ENCODE measurements at regions not wholly inside any gene's neighbourhood (a gene's known extent, or its start where the extent isn't known, plus 50 kb on each side); places are given as distances from the start of the nearest gene placed in this dataset.

- Histone ChIP-seq H2AFZ (ENCODE audit: insufficient read depth, low read depth, low read length, poor library complexity, severe bottlenecking) (no peak overlapping the region), H3K4me3 (ENCODE audit: control extremely low read depth in 1 of 5, extremely low read depth in 1 of 5, insufficient read depth in 1 of 5, low read depth in 2 of 5, low read length in 4 of 5) (no peak overlapping the region), H3K9me3 (ENCODE audit: control extremely low read depth in 1 of 3, control insufficient read depth in 2 of 3, insufficient read depth in 1 of 3, low read length in 2 of 3) (no peaks in the 10 kb centered on the region), H3K9ac (ENCODE audit: low read length) (no peak overlapping the region), H3K4me1 (ENCODE audit: control insufficient read depth in 2 of 2, insufficient read depth in 2 of 2, low read length in 2 of 2) (peaks cover 0 to 5% of the 10 kb centered on the region in 2 donors), H3K27ac (ENCODE audit: low read length in 2 of 2) (no peak overlapping the region), H3K79me2 (ENCODE audit: control insufficient read depth, insufficient read depth, low read length) (no peaks in the 10 kb centered on the region), H3K27me3 (replicated peaks in 1 of 4; ENCODE audit: control extremely low read depth in 1 of 4, control insufficient read depth in 3 of 4, insufficient read depth in 4 of 4, low read length in 3 of 4) (no peaks in the 10 kb centered on the region), H4K20me1 (ENCODE audit: control insufficient read depth, insufficient read depth, low read length, poor library complexity, severe bottlenecking) (no peaks in the 10 kb centered on the region), H3K4me2 (replicated peaks; ENCODE audit: low read depth, low read length, poor library complexity, severe bottlenecking) (no peak overlapping the region), H3K36me3 (replicated peaks in 1 of 2; ENCODE audit: control extremely low read depth in 1 of 2, control insufficient read depth in 1 of 2, extremely low read depth in 1 of 2, insufficient read depth in 2 of 2, low read length in 1 of 2) (peaks cover 0 to 13% of the 10 kb centered on the region in 2 experiments)
- intact Hi-C loops (cut with micrococcal nuclease): no loop called here
- H3K27me3 Mint-ChIP-seq: no peaks in the 10 kb centered on the region
- ChIA-PET POLR2A (no interaction called here), CTCF (no interaction called here)
- no peak overlapping the region for H3K27ac Mint-ChIP-seq
- no peak for DNase-seq
- H3K4me1 Mint-ChIP-seq: peaks cover 23% of the 10 kb centered on the region
- H3K4me3 Mint-ChIP-seq: no peak overlapping the region
- TF ChIP-seq CTCF (IDR thresholded peaks at IDR 0.05) (no peak), EZH2 (IDR thresholded peaks at IDR 0.05; ENCODE audit: borderline replicate concordance, insufficient read depth, low read depth, low read length, poor library complexity, severe bottlenecking) (no peak)
- no peaks in the 10 kb centered on the region for H3K9me3 Mint-ChIP-seq (ENCODE audit: insufficient read depth)
- WGBS (ENCODE audit: insufficient coverage): 94% methylated on average over 3 of the region's 5 CpGs
- no peak for ATAC-seq (ENCODE audit: low read depth)
Measured at GRCh38 chrY:7318122-7318521, 406.6 kb upstream of the AMELY start.

- CTCF ChIA-PET: no interaction called here
- Histone ChIP-seq H3K79me2 (ENCODE audit: control insufficient read depth, insufficient read depth, low read length) (no peaks in the 10 kb centered on the region), H3K9me3 (ENCODE audit: control extremely low read depth in 1 of 3, control insufficient read depth in 2 of 3, insufficient read depth in 1 of 3, low read length in 2 of 3) (no peaks in the 10 kb centered on the region), H2AFZ (ENCODE audit: insufficient read depth, low read depth, low read length, poor library complexity, severe bottlenecking) (no peak overlapping the region), H3K27me3 (replicated peaks in 1 of 4; ENCODE audit: control extremely low read depth in 1 of 4, control insufficient read depth in 3 of 4, insufficient read depth in 4 of 4, low read length in 3 of 4) (no peaks in the 10 kb centered on the region), H3K4me2 (replicated peaks; ENCODE audit: low read depth, low read length, poor library complexity, severe bottlenecking) (no peak overlapping the region), H4K20me1 (ENCODE audit: control insufficient read depth, insufficient read depth, low read length, poor library complexity, severe bottlenecking) (no peaks in the 10 kb centered on the region), H3K27ac (ENCODE audit: low read length in 2 of 2) (no peak overlapping the region), H3K36me3 (replicated peaks in 1 of 2; ENCODE audit: control extremely low read depth in 1 of 2, control insufficient read depth in 1 of 2, extremely low read depth in 1 of 2, insufficient read depth in 2 of 2, low read length in 1 of 2) (peaks cover 0 to 11% of the 10 kb centered on the region in 2 experiments), H3K4me3 (ENCODE audit: control extremely low read depth in 1 of 5, extremely low read depth in 1 of 5, insufficient read depth in 1 of 5, low read depth in 2 of 5, low read length in 4 of 5) (no peak overlapping the region), H3K9ac (ENCODE audit: low read length) (no peak overlapping the region), H3K4me1 (ENCODE audit: control insufficient read depth in 2 of 2, insufficient read depth in 2 of 2, low read length in 2 of 2) (peaks cover 0 to 5% of the 10 kb centered on the region in 2 donors)
- no peaks in the 10 kb centered on the region for H3K27me3 Mint-ChIP-seq
- no peak for DNase-seq
- H3K4me3 Mint-ChIP-seq: peak overlapping the region; percentile 47
- no peaks in the 10 kb centered on the region for H3K9me3 Mint-ChIP-seq (ENCODE audit: insufficient read depth)
- peaks cover 23% of the 10 kb centered on the region for H3K4me1 Mint-ChIP-seq
- TF ChIP-seq EZH2 (IDR thresholded peaks at IDR 0.05; ENCODE audit: borderline replicate concordance, insufficient read depth, low read depth, low read length, poor library complexity, severe bottlenecking) (no peak), CTCF (IDR thresholded peaks at IDR 0.05) (no peak)
- WGBS (ENCODE audit: insufficient coverage): 31% methylated on average over 2 of the region's 3 CpGs
- ATAC-seq (ENCODE audit: low read depth): no peak
- H3K27ac Mint-ChIP-seq: peak overlapping the region; percentile 56
- POLR2A ChIA-PET: no interaction called here
- intact Hi-C loops (cut with micrococcal nuclease): no loop called here
Measured at GRCh38 chrY:7317571-7317970, 406.0 kb upstream of the AMELY start.

All from B cell (primary cell).